GM12865 (cell line): ENCODE measurements at regions not wholly inside any gene's neighbourhood (a gene's known extent, or its start where the extent isn't known, plus 50 kb on each side); places are given as distances from the start of the nearest gene placed in this dataset.

Source experiments
- DNase-seq: peaks from one replicate; pipeline ENCODE4 v3.0.0; 2010; ENCODE audit warnings: low read depth
- H3K4me3 ChIP-seq: 2 replicates; pipeline ENCODE4 v1.5.1; 2011; ENCODE audit warnings: mild to moderate bottlenecking, low read depth, low read length, control low read depth
- CTCF ChIP-seq: IDR thresholded peaks from 2 replicates; pipeline ENCODE4 v1.5.1; 2011; ENCODE audit warnings: low read length, control low read depth, low read depth, inconsistent platforms; ENCODE audit not compliant: insufficient read depth; ENCODE audit errors: missing control alignments

GRCh38 chr12:75579552-75579951, 68.1 kb upstream of the KRR1 start:
- no peak overlapping the region for H3K4me3 ChIP-seq
- TF ChIP-seq CTCF: no peak
- DNase-seq: no peak

GRCh38 chr12:75578546-75578945, 67.1 kb upstream of the KRR1 start:
- DNase-seq: no peak
- TF ChIP-seq CTCF: no peak
- H3K4me3 ChIP-seq: no peak overlapping the region

- H3K4me3 ChIP-seq: no peak overlapping the region
- no peak for DNase-seq
- TF ChIP-seq CTCF: no peak
Measured at GRCh38 chr12:75577812-75578211, 66.4 kb upstream of the KRR1 start.

GRCh38 chr12:75571656-75572205, 60.3 kb upstream of the KRR1 start:
- no peak for TF ChIP-seq CTCF
- H3K4me3 ChIP-seq: no peak overlapping the region
- DNase-seq: no peak

- TF ChIP-seq CTCF: no peak
- DNase-seq: no peak
- H3K4me3 ChIP-seq: no peak overlapping the region
Measured at GRCh38 chr12:75571204-75571603, 59.8 kb upstream of the KRR1 start.

GRCh38 chr12:75568801-75569200, 57.4 kb upstream of the KRR1 start:
- no peak for TF ChIP-seq CTCF
- no peak for DNase-seq
- H3K4me3 ChIP-seq: no peak overlapping the region

GRCh38 chr12:75568393-75568792, 57.0 kb upstream of the KRR1 start:
- DNase-seq: no peak
- TF ChIP-seq CTCF: no peak
- H3K4me3 ChIP-seq: no peak overlapping the region
